ENCODE measurements at regions not wholly inside any gene's neighbourhood (a gene's known extent, or its start where the extent isn't known, plus 50 kb on each side); places are given as distances from the start of the nearest gene placed in this dataset.
"Not testable (repeated sequence)": the region's sequence is repeated elsewhere in the genome, so short reads cannot be mapped to it uniquely, and the experiment has no call there.

GRCh38 chr4:137949746-137950145 lies 292.4 kb downstream of the SLC7A11 start:
- DNase-seq: peak; percentile 13

GRCh38 chr4:137946453-137947174 lies 295.5 kb downstream of the SLC7A11 start:
- peak; percentile 24 for DNase-seq

DNA sequence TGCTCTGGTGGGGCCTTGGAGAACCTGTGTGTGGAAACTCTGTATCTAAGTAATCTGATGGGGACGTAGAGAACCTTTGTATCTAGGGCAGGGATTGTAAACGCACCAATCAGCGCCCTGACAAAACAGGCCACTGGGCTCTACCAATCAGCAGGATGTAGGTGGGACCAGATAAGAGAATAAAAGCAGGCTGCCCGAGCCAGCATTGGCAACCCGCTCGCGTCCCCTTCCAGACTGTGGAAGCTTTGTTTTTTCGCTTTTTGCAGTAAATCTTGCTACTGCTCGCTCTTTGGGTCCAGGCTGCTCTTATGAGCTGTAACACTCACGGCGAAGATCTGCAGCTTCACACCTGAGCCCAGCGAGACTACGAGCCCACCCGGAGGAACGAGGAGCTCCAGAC lies 299.3 kb downstream of the SLC7A11 start:
- DNase-seq: not testable (repeated sequence)

DNA sequence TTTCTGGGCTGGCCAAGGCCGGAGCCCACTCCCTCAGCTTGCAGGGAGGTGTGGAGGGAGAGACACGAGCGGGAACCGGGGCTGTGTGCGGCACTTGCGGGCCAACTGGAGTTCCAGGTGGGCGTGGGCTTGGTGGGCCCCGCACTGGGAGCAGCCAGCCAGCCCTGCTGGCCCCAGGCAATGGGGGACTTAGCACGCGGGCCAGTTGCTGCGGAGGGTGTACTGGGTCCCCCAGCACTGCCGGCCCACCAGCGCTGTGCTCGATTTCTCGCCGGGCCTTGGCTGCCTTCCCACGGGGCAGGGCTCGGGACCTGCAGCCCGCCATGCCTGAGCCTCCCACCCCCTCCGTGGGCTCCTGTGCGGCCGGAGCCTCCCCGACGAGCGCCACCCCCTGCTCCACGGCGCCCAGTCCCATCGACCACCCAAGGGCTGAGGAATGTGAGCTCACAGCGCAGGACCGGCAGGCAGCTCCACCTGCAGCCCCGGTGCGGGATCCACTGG lies 300.1 kb downstream of the SLC7A11 start:
- DNase-seq: not testable (repeated sequence)

DNA sequence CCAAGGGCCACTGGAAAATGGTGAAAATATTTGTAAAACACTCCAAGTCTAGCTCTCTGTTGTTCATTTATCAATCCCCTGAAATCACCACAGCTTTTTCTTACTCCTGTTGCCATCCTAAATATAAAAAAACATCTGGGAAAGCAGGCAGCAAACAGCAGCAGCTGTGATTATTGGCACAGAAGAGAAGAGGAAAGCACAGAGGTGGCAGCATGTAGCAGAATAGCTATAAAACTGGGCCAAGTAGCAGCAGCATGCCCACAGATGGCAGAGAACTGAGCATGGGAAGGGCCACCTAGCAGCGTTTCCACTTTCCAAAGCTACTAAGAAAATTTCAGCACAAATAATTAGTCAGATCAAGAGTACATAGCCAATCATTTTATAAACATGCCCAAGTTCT lies 307.2 kb downstream of the SLC7A11 start:
- DNase-seq: no peak

- no peak for DNase-seq
These were observed 308.1 kb downstream of the SLC7A11 start for GRCh38 chr4:137934046-137934445.

GRCh38 chr4:137927972-137928371 lies 314.2 kb downstream of the SLC7A11 start:
- no peak for DNase-seq

GRCh38 chr4:137923494-137923893 lies 318.7 kb downstream of the SLC7A11 start:
- no peak for DNase-seq

GRCh38 chr4:137922721-137923120 lies 319.4 kb downstream of the SLC7A11 start:
- no peak for DNase-seq

GRCh38 chr4:137909529-137910309 lies 332.4 kb downstream of the SLC7A11 start:
- no peak for DNase-seq

DNA sequence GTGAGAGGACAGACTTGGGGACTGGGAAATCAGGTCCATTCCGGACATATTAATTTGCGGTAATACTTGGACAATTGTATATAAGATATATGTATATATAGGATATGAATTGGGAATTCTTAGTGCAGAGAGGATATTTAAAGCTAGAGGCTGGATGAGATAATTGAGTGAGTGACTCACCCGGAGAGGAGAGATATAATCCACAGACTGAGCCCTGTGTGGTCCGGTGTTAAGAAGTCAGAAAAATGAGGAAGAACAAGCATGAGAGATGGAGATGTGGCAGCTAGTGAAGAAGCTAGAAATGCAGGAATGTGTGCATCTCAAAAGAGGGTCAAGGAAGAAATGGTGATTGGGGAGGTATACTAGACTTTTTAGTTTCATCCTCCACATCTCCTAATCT lies 336.2 kb downstream of the SLC7A11 start:
- DNase-seq: no peak

DNA sequence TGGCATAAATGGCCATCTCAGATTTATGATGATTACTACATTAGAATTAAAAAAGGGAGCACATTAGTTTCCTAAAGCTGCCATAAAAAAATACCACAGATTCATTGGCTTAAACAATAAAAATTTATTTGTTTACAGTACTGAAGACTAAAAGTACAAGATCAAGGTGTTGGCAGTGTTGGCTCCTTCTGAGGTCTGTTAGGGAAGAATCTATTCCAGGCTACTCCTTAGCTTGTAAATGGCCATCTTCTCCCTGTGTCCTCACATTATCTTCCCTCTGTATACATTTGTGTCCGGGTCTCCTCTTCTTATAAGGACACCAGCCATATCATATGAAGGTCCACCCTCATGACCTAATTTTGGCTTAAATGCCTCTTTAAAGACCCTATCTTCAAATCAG lies 341.0 kb downstream of the SLC7A11 start:
- no peak for DNase-seq

GRCh38 chr4:137896221-137896737 lies 345.9 kb downstream of the SLC7A11 start:
- no peak for DNase-seq

GRCh38 chr4:137895515-137895914 lies 346.6 kb downstream of the SLC7A11 start:
- not testable (repeated sequence) for DNase-seq

- DNase-seq: no peak
These were observed 350.0 kb downstream of the SLC7A11 start for GRCh38 chr4:137892134-137892533.

DNA sequence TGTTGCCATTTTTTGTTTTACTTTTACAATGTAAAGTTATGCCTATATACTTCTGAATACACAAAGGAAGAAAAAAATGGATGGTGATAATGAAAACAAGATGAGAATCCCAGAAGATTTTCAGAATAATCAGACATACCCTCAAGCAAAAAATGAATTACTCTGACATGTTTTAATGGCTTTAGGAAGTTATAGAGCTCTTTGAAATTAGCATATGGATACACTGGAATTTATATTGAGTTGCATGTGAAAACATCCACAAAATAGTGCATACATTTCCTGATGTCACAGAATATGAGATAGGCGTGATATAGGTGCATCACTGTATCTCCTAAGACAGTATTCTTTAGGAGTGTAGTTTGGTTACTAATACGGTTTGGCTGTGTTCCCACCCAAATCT lies 351.3 kb downstream of the SLC7A11 start:
- no peak for DNase-seq

GRCh38 chr4:137881641-137882040 lies 349.3 kb upstream of the PCDH18 start:
- no peak for DNase-seq

- not testable (repeated sequence) for DNase-seq
These were observed 335.8 kb upstream of the PCDH18 start for GRCh38 chr4:137868067-137868466.

- no peak for DNase-seq
These were observed 334.4 kb upstream of the PCDH18 start for GRCh38 chr4:137866671-137867070.

GRCh38 chr4:137861682-137862081 lies 329.4 kb upstream of the PCDH18 start:
- DNase-seq: peak; percentile 3

- no peak for DNase-seq
These were observed 321.1 kb upstream of the PCDH18 start for GRCh38 chr4:137853424-137853823.

DNA sequence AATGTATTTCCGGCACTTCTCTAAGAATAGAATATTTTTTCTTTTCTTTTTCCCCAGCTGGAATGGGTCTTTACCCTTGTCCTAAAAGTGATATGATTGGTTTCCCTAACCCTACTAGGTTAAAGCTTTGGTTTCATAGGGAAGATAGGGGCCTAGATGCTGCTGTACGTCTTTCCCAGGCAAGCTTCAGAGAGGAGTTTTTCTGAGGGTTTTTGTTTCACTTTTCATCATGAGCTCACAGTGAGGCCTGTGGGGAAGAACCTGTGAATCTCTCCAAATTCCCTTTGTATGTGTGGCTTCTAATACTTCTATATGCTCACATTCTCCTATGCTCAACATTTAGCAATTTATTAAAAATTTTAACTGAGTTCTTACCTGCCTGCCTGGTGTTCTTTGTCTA lies 320.0 kb upstream of the PCDH18 start:
- no peak for DNase-seq

DNA sequence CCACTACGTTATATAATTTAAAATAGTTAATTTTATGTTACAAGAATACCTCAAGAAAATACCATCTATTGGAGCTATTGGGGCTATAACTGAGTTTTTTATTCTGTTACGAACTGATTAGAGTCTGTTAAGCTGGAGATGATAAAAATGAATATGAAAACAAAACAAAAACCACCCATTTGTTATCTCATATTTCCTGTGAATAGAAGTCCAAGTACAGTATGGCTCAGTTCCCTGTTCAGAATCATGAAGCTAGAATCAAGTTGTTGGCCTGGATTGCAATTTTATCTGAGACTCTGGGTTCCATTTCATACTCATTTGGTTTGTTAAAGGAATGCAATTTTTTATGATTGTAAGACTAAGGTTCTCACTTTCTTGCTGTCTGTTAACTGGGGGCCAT lies 319.1 kb upstream of the PCDH18 start:
- DNase-seq: no peak

GRCh38 chr4:137827945-137828344 lies 295.7 kb upstream of the PCDH18 start:
- not testable (repeated sequence) for DNase-seq

Measured in HCEC 1CT (cell line).